Right forelimb (tissue), 1 donor: ENCODE measurements at regions not wholly inside any gene's neighbourhood (a gene's known extent, or its start where the extent isn't known, plus 50 kb on each side); places are given as distances from the start of the nearest gene placed in this dataset.

Source experiments
- DNase-seq: peaks from one replicate; pipeline ENCODE4 v3.0.0-alpha.2; 2018

GRCh38 chr2:41618754-41619153 is 429.1 kb upstream of the PKDCC start:
- no peak for DNase-seq

GRCh38 chr2:41621095-41621494 is 426.7 kb upstream of the PKDCC start:
- DNase-seq, result no peak

- no peak for DNase-seq
Observed at GRCh38 chr2:41621563-41621962, 426.3 kb upstream of the PKDCC start.

DNA sequence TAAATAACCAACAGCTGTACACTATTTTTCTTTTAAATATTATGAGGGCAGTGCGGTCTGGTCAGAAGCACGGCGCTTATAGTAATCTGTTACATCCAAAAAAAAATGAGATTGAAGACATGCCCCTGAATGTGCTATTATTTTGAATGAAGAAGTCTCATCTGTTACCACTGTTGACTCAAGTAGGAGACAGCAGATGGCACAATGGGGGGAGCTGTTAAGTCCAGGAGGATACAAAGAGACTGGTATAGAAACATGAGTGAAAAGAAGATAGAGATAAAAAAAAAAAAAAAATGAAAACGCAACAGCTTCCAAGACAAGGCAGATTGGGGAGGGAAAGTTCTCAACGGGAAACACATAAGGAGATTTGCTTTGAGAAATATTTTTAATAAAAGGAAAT is 425.5 kb upstream of the PKDCC start:
- DNase-seq, result no peak

- DNase-seq, result no peak
Observed at GRCh38 chr2:41626936-41627335, 420.9 kb upstream of the PKDCC start.

GRCh38 chr2:41634686-41635085 is 413.1 kb upstream of the PKDCC start:
- DNase-seq, result no peak

GRCh38 chr2:41644936-41645335 is 402.9 kb upstream of the PKDCC start:
- DNase-seq, result no peak

DNA sequence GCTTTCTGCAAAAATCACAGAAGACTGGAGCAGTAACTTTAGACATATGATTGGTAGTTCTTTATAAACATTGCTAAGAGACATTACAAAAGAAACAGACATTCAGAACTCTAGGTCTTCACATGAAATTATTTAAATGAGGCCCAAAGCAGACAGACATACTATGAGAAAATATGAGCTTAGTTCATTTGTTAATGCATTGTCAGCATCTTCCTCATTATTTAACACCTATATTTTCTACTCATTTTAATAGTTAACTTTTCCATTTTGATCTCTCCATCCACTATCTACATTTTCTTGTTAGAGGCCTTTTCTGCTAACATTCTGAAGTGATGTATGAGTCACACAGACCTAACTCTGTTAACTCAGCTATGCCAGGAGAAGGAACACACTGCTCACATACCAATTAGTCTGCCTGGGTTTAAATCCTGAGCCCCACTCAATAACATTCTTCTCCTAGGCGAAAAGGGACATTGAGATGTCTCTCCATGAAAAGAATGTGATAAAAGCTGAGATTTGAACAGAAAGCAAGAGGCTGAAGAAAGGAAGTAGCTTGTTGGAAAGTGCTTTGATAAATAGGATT is 400.3 kb upstream of the PKDCC start:
- DNase-seq, result no peak

GRCh38 chr2:41657226-41657625 is 390.6 kb upstream of the PKDCC start:
- peak; percentile 58 for DNase-seq

DNA sequence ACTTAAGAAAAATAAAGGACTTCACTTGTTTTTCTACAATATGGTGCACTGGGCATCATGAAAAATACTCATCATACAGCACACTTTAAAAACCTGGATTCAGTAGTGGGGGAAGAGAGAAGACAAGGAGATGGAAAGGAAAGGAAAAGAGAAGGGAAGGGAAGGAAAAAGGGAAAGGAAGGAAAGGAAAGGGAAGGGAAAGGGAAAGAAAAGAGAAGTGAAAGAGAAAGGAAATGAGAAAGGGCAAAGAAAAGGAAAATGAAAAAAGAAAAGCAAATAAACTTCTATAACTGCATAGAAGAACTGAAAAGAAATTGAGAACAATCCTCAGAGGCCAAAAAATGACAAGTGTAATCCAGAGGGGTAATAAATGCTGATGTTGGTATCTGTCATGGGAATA is 388.1 kb upstream of the PKDCC start:
- DNase-seq, result no peak

DNA sequence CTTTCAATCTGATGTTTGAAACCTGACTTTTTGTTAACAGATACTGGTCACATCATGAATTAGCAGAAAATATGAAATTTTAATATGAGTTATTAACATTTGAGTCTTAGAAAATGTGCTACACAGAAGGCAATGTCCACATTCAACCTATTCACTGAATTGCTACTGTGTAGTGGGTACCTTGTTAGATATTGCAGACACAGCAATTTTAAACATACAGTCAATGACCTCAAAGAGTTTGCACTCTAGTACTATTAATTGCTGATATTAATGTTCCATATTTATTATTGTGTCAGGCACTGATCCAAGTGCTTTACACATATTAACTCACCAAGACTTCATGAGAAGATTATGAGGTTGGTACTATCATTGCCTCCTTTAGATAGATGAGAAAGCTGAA is 385.4 kb upstream of the PKDCC start:
- no peak for DNase-seq

DNA sequence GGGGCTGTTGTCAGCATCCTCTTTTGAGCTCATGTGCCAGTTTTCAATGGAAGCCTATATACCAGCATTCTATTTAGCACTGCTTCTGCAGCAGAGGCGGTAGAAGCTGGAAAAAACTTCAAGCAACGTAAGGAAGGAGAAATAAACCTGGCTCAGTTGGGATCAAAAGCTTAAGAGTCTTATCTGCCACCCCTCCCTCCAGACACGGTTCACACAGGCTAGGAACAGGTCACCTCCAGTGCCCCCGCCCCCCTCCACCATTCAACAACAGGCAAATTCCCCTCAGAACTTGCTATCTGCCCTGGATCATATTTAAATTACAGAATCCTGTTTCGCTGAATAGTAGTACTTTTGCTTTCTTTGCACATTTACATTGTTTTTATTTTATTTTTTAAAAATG is 384.8 kb upstream of the PKDCC start:
- DNase-seq, result no peak

DNA sequence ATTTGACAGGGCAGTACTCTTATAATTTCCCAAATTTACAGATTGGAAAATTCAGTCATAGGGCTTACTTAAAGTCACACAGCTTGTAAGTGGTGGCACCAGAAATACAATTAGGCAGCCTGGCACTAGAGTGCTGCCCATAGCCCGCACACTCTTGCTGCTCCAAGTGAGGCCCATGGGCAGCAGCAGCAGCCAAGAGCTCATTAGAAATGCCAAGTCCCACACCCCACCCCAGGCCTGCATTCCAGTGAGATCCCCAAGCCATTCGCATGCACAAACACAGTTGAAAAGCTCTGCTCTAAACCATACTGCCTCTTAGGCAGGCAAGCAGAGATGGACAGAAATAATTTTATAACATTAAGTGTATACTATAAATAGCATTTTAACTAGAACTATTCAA is 379.3 kb upstream of the PKDCC start:
- DNase-seq, result no peak

GRCh38 chr2:41678639-41679038 is 369.2 kb upstream of the PKDCC start:
- no peak for DNase-seq

DNA sequence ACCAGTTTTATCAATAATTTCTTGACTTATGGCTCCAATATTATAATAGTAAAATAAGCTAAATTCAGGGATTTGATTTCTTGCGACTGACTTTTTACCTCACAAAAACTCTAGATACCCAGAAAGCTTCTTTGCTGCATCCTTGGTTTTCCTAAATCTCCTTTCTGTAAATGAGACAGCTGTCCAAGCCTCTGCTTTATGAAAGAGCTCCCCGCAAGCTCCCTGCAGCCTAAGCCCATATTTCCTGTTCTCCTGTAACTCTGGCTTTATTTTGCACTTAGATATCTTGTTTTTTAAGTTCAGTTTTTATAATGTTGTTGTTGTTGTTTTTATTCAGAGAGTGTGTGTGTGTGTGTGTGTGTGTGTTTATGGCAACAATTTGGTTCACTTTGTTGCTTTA is 361.7 kb upstream of the PKDCC start:
- no peak for DNase-seq

- DNase-seq, result no peak
Observed at GRCh38 chr2:41691561-41691960, 356.3 kb upstream of the PKDCC start.

GRCh38 chr2:41694536-41695049 is 353.2 kb upstream of the PKDCC start:
- DNase-seq, result no peak

- no peak for DNase-seq
Observed at GRCh38 chr2:41695198-41696113, 352.4 kb upstream of the PKDCC start.

DNA sequence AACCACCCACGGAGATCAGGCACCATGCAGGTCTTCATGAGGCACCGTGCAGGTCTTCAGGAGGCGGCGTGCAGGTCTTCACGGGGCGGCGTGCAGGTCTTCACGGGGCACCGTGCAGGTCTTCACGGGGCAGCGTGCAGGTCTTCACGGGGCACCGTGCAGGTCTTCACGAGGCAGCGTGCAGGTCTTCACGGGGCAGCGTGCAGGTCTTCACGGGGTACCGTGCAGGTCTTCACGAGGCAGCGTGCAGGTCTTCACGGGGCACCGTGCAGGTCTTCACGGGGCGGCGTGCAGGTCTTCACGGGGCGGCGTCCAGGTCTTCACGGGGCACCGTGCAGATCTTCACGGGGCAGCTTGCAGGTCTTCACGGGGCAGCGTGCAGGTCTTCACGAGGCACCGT is 350.4 kb upstream of the PKDCC start:
- no peak for DNase-seq

- DNase-seq, result peak; percentile 79
Observed at GRCh38 chr2:41698678-41699422, 349.0 kb upstream of the PKDCC start.

DNA sequence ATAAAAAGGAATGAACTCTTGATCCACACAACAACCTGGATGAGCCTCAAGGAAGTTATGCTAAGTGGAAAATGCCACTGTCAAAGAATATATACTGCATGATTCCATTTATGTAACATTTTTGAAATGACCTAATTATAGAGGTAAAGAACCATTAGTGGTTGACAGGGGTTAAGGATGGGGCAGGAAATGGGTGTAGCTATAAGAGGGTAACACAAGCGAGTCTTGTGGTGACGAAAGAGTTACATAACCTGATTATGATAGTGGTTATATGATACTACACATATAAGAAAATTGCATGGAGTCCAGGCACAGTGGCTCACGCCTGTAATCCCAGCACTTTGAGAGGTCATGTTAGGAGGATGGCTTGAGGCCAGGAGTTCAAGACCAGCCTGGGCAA is 346.6 kb upstream of the PKDCC start:
- no peak for DNase-seq

DNA sequence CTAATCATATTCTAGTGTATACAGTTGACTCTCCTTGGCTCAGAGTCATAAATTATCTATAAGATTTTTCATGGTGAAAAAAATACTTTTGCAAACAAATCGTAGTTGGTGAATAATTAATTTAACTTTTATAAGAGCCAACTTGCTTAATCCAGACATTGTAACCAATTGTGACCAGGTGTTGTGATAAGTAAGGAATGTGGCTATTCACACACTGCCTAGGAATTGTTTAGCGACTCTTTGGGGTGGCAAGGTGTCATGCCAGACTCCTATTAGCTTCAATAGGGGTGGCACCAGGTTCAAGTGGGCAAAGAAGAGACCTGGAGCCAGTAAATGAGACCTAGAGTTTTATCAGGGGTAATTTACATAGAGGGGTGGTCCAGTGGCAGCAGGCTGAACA is 344.7 kb upstream of the PKDCC start:
- DNase-seq, result no peak

GRCh38 chr2:41705634-41706033 is 342.2 kb upstream of the PKDCC start:
- DNase-seq, result no peak

DNA sequence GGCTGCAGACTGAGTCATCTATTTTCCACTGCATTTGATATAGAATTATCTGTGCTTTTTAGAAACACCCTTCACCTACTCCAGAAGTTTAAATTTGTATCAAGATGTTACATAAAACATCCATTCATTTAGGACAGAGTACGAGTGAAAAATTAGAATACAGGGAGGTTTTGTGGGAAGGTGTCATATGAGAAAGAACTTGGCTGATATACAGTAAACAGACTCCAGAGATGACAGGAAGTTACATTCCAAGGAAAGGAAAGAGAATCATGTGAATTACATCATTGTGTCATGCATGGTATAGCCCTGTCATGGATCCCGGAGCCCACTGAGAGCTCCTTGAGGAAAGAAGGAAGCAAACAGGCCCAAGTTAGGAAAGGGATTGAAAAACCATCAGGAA is 341.5 kb upstream of the PKDCC start:
- DNase-seq, result no peak
